Right atrium auricular region (tissue), 2 donors: ENCODE measurements at regions not wholly inside any gene's neighbourhood (a gene's known extent, or its start where the extent isn't known, plus 50 kb on each side); places are given as distances from the start of the nearest gene placed in this dataset.

ENCODE experiments used
- DNase-seq: peaks from one replicate; pipeline ENCODE4 v3.0.0-alpha.2; 2019; ENCODE audit warnings: low spot score
- H3K27ac ChIP-seq, 2 donors: fragments of 200-600 bp; sonication (generic); 1 replicate in 1 of 2; 2 replicates in 1 of 2; pipeline ENCODE4 v1.5.1; 2016 to 2019
- H3K27me3 ChIP-seq, 2 donors: fragments of 200-600 bp; sonication (generic); one replicate each; pipeline versions ENCODE4 v1.5.1 to v1.6.0; 2017 to 2019
- H3K36me3 ChIP-seq: fragments of 200-600 bp; sonication (generic); one replicate; pipeline ENCODE4 v1.5.1; 2016
- H3K4me1 ChIP-seq, 2 donors: fragments of 200-600 bp; sonication (generic); one replicate each; pipeline versions ENCODE4 v1.5.1 to v1.6.0; 2017 to 2019
- H3K4me3 ChIP-seq, 2 donors: fragments of 200-600 bp; sonication (generic); 1 replicate in 1 of 2; 2 replicates in 1 of 2; pipeline ENCODE4 v1.5.1; 2017 to 2019; ENCODE audit warnings: mild to moderate bottlenecking in 1 of 2, moderate library complexity in 1 of 2
- H3K9me3 ChIP-seq, 2 donors: fragments of 200-600 bp; sonication (generic); one replicate each; pipeline ENCODE4 v1.5.1; 2019
- CTCF ChIP-seq, 2 donors: fragments of 200-600 bp; sonication (generic); IDR thresholded peaks; one replicate each; pipeline ENCODE4 v1.5.1; 2019; ENCODE audit warnings: antibody characterized with exemption in 2 of 2

GRCh38 chr7:16066805-16067459 lies 354.4 kb downstream of the CRPPA start:
- DNase-seq, result no peak
- H3K4me1 ChIP-seq, result peaks cover 0 to 29% of the 10 kb centered on the region in 2 donors
- no peak for TF ChIP-seq CTCF (IDR thresholded peaks at IDR 0.05)
- peak overlapping the region; percentile 74 for H3K27ac ChIP-seq
- H3K27me3 ChIP-seq, result no peaks in the 10 kb centered on the region
- H3K36me3 ChIP-seq, result no peaks in the 10 kb centered on the region
- H3K9me3 ChIP-seq, result no peaks in the 10 kb centered on the region
- H3K4me3 ChIP-seq, result peak overlapping the region in 1 of 2 donors; percentile 20

GRCh38 chr7:16065939-16066338 lies 355.4 kb downstream of the CRPPA start:
- no peak for DNase-seq
- no peak for TF ChIP-seq CTCF (IDR thresholded peaks at IDR 0.05)
- H3K9me3 ChIP-seq, result no peaks in the 10 kb centered on the region
- no peak overlapping the region for H3K4me3 ChIP-seq
- no peaks in the 10 kb centered on the region for H3K27me3 ChIP-seq
- H3K4me1 ChIP-seq, result peaks cover 0 to 32% of the 10 kb centered on the region in 2 donors
- peak overlapping the region; percentile 74 for H3K27ac ChIP-seq
- no peaks in the 10 kb centered on the region for H3K36me3 ChIP-seq

GRCh38 chr7:16063716-16064675 lies 357.3 kb downstream of the CRPPA start:
- Histone ChIP-seq H3K27me3 (no peaks in the 10 kb centered on the region), H3K27ac (peak overlapping the region; percentile 60 to 74), H3K4me3 (peak overlapping the region in 1 of 2 donors; percentile 22), H3K4me1 (peaks cover 0 to 38% of the 10 kb centered on the region in 2 donors), H3K36me3 (no peaks in the 10 kb centered on the region), H3K9me3 (no peaks in the 10 kb centered on the region)
- DNase-seq, result no peak
- TF ChIP-seq CTCF (IDR thresholded peaks at IDR 0.05), result no peak

GRCh38 chr7:16063221-16063620 lies 358.1 kb downstream of the CRPPA start:
- Histone ChIP-seq H3K27ac (peak overlapping the region; percentile 60 to 74), H3K4me1 (peaks cover 0 to 38% of the 10 kb centered on the region in 2 donors), H3K9me3 (no peaks in the 10 kb centered on the region), H3K27me3 (no peaks in the 10 kb centered on the region), H3K4me3 (peak overlapping the region in 1 of 2 donors; percentile 22), H3K36me3 (no peaks in the 10 kb centered on the region)
- no peak for DNase-seq
- no peak for TF ChIP-seq CTCF (IDR thresholded peaks at IDR 0.05)

- Histone ChIP-seq H3K27me3 (no peaks in the 10 kb centered on the region), H3K27ac (peak overlapping the region; percentile 59 to 63), H3K9me3 (no peaks in the 10 kb centered on the region), H3K36me3 (no peaks in the 10 kb centered on the region), H3K4me1 (peaks cover 0 to 32% of the 10 kb centered on the region in 2 donors), H3K4me3 (no peak overlapping the region)
- TF ChIP-seq CTCF (IDR thresholded peaks at IDR 0.05), result no peak
- DNase-seq, result no peak
Measured at GRCh38 chr7:16062269-16062668, 359.1 kb downstream of the CRPPA start.
